T-cell (primary cell): ENCODE measurements at regions not wholly inside any gene's neighbourhood (a gene's known extent, or its start where the extent isn't known, plus 50 kb on each side); places are given as distances from the start of the nearest gene placed in this dataset.

Source experiments
- ATAC-seq, 4 experiments: fragments of 200-7000 bp in 3 of 4; fragments of 150-1000 bp in 1 of 4; cut with Tn5 transposase; replicated peaks in 1 of 4; 1 replicate in 3 of 4; 2 replicates in 1 of 4; pipeline ENCODE4 v1.10.0; 2021; ENCODE audit warnings: moderate library complexity in 3 of 4, mild to moderate bottlenecking in 2 of 4, moderate number of reproducible peaks in 1 of 4
- CTCF ChIA-PET, 2 donors: fragments of 300-600 bp; sonication (Branson Sonifier 250); formaldehyde crosslinking; loops; one replicate each; lab custom pipeline; 2022; ENCODE audit warnings: antibody characterized with exemption in 2 of 2; lab: Charles Lee
- POLR2A ChIA-PET, 2 donors: fragments of 300-600 bp; sonication (Branson Sonifier 250); formaldehyde crosslinking; loops; one replicate each; lab custom pipeline; 2022; ENCODE audit warnings: antibody characterized with exemption in 2 of 2; lab: Charles Lee
- DNase-seq, 35 experiments: peaks; one replicate each; pipeline versions ENCODE4 v3.0.0 to v3.0.0-alpha.2; 2013 to 2023
- H3K27ac ChIP-seq: one replicate; pipeline ENCODE4 v1.5.1; 2013; ENCODE audit warnings: low read length
- H3K27me3 ChIP-seq, 2 experiments: replicated peaks in 1 of 2; 1 replicate in 1 of 2; 2 replicates in 1 of 2; pipeline versions ENCODE4 v1.6.1 to v1.7.0; 2013; ENCODE audit warnings: low read length in 1 of 2, mixed read lengths in 1 of 2; ENCODE audit not compliant: control insufficient read depth in 2 of 2, insufficient read depth in 2 of 2; ENCODE audit errors: extremely low read depth in 1 of 2
- H3K36me3 ChIP-seq, 2 donors: 1 replicate in 1 of 2; 2 replicates in 1 of 2; pipeline versions ENCODE4 v1.6.1 to v1.7.0; 2013; ENCODE audit warnings: low read length in 1 of 2; ENCODE audit not compliant: control insufficient read depth in 2 of 2, insufficient read depth in 1 of 2; ENCODE audit errors: extremely low read depth in 1 of 2
- H3K4me1 ChIP-seq, 2 experiments: 1 replicate in 1 of 2; 2 replicates in 1 of 2; pipeline versions ENCODE4 v1.6.1 to v1.7.0; 2013; ENCODE audit warnings: low read length in 2 of 2, mixed read lengths in 1 of 2; ENCODE audit not compliant: insufficient read depth in 2 of 2, control insufficient read depth in 1 of 2; ENCODE audit errors: extremely low read depth in 1 of 2
- H3K4me3 ChIP-seq, 2 donors: 1 replicate in 1 of 2; 2 replicates in 1 of 2; pipeline versions ENCODE4 v1.5.1 to v1.7.0; 2013; ENCODE audit warnings: mild to moderate bottlenecking in 2 of 2, low read length in 1 of 2, moderate library complexity in 1 of 2; ENCODE audit not compliant: control insufficient read depth in 1 of 2; ENCODE audit errors: extremely low read depth in 1 of 2
- H3K9me3 ChIP-seq: 2 replicates; pipeline ENCODE4 v1.7.0; 2013
- H3K27ac Mint-ChIP-seq, 2 donors: one replicate each; pipeline ENCODE4 v1.8.0; 2020 to 2021; ENCODE audit warnings: mild to moderate bottlenecking in 2 of 2, mixed read lengths in 2 of 2
- H3K27me3 Mint-ChIP-seq, 2 donors: one replicate each; pipeline ENCODE4 v1.8.0; 2021 to 2022; ENCODE audit warnings: mixed read lengths in 2 of 2
- H3K36me3 Mint-ChIP-seq: one replicate; pipeline ENCODE4 v1.8.0; 2021; ENCODE audit warnings: mixed read lengths
- H3K4me1 Mint-ChIP-seq, 3 donors: one replicate each; pipeline ENCODE4 v1.8.0; 2020 to 2022; ENCODE audit warnings: mixed read lengths in 3 of 3, mild to moderate bottlenecking in 1 of 3
- H3K4me3 Mint-ChIP-seq, 3 donors: one replicate each; pipeline ENCODE4 v1.8.0; 2020 to 2022; ENCODE audit warnings: mild to moderate bottlenecking in 3 of 3, mixed read lengths in 3 of 3, moderate library complexity in 3 of 3
- H3K9me3 Mint-ChIP-seq, 3 donors: one replicate each; pipeline ENCODE4 v1.8.0; 2020 to 2022; ENCODE audit warnings: mixed read lengths in 3 of 3
- WGBS: methylation state at CpG from one replicate; pipeline ENCODE4 v1.1.5; 2013; ENCODE audit warnings: missing lambda C conversion rate; ENCODE audit not compliant: insufficient coverage; 5-methylcytosine and 5-hydroxymethylcytosine counted together

GRCh38 chr18:71850602-71851001 is 693.5 kb downstream of the CBLN2 start:
- Mint-ChIP-seq H3K36me3 (no peaks in the 10 kb centered on the region), H3K9me3 (peaks cover 6 to 41% (median 16%) of the 10 kb centered on the region in 3 donors), H3K4me3 (no peak overlapping the region), H3K27ac (no peak overlapping the region), H3K27me3 (no peaks in the 10 kb centered on the region), H3K4me1 (no peaks in the 10 kb centered on the region)
- POLR2A ChIA-PET = no interaction called here
- no peak for DNase-seq
- CTCF ChIA-PET = no interaction called here
- no peaks in the 10 kb centered on the region for H3K27me3 ChIP-seq
- no peak overlapping the region for H3K4me3 ChIP-seq
- WGBS = 89% methylated on average over 1 of the region's 1 CpG
- H3K36me3 ChIP-seq = no peaks in the 10 kb centered on the region
- no peak for ATAC-seq
- no peak overlapping the region for H3K27ac ChIP-seq
- no peaks in the 10 kb centered on the region for H3K4me1 ChIP-seq
- H3K9me3 ChIP-seq = no peaks in the 10 kb centered on the region

DNA sequence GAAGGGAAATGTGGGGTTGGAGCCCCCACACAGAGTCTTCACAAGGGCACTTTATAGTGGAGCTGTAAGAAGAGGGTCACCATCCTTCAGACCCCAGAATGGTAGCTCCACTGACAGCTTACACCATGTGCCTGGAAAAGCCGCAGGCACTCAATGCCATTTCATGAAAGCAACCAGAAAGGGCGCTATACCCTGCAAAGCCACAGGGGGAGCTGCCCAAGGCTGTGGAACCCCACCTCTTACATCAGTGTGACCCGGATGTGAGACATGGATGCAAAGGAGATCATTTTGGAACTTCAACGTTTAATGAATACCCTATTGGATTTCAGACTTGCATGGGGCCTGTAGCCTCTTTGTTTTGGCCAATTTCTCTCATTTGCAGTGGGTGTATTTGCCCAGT is 694.7 kb downstream of the CBLN2 start:
- DNase-seq (no peak), ATAC-seq (no peak)
- peaks cover 6 to 38% (median 14%) of the 10 kb centered on the region in 3 donors for H3K9me3 Mint-ChIP-seq
- ChIA-PET CTCF (no interaction called here), POLR2A (no interaction called here)
- H3K27ac Mint-ChIP-seq = no peak overlapping the region
- Histone ChIP-seq H3K27ac (no peak overlapping the region), H3K4me3 (no peak overlapping the region), H3K4me1 (no peaks in the 10 kb centered on the region), H3K36me3 (no peaks in the 10 kb centered on the region), H3K9me3 (no peaks in the 10 kb centered on the region), H3K27me3 (no peaks in the 10 kb centered on the region)
- H3K36me3 Mint-ChIP-seq = no peaks in the 10 kb centered on the region
- H3K27me3 Mint-ChIP-seq = no peaks in the 10 kb centered on the region
- H3K4me3 Mint-ChIP-seq = no peak overlapping the region
- no peaks in the 10 kb centered on the region for H3K4me1 Mint-ChIP-seq
- 80% methylated on average over 1 of the region's 4 CpGs for WGBS

DNA sequence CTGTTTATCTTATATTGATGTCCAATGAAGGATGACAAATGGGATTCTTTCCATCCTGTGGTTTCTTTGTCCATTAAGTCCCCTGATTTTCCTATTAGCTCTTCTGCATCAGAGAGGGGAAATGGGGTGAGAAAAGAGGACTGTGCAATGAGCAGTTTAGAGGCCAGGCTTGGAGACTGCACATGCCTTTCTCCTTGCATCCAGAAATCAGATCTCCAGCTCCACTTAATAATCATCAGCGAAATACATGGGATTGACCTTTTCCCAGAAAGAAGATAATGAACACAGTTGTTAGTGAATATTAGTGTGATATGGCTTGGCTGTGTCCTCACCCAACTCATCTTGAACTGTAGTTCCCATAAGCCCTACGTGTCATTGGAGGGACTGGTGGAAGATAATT is 697.4 kb downstream of the CBLN2 start:
- no peak overlapping the region for H3K27ac ChIP-seq
- Mint-ChIP-seq H3K4me3 (no peak overlapping the region), H3K27ac (no peak overlapping the region), H3K27me3 (no peaks in the 10 kb centered on the region), H3K4me1 (no peaks in the 10 kb centered on the region), H3K36me3 (no peaks in the 10 kb centered on the region), H3K9me3 (peaks cover 6 to 33% (median 10%) of the 10 kb centered on the region in 3 donors)
- no peaks in the 10 kb centered on the region for H3K9me3 ChIP-seq
- H3K4me1 ChIP-seq = no peaks in the 10 kb centered on the region
- H3K36me3 ChIP-seq = no peaks in the 10 kb centered on the region
- no peak overlapping the region for H3K4me3 ChIP-seq
- no CpG with 5 or more reads among the region's 2 CpGs for WGBS
- DNase-seq = no peak
- no peaks in the 10 kb centered on the region for H3K27me3 ChIP-seq
- POLR2A ChIA-PET = no interaction called here
- ATAC-seq = no peak
- CTCF ChIA-PET = no interaction called here

GRCh38 chr18:71844814-71845213 is 699.3 kb downstream of the CBLN2 start:
- Mint-ChIP-seq H3K4me3 (no peak overlapping the region), H3K27ac (no peak overlapping the region), H3K36me3 (no peaks in the 10 kb centered on the region), H3K9me3 (peaks cover 6 to 18% (median 9%) of the 10 kb centered on the region in 3 donors), H3K4me1 (no peaks in the 10 kb centered on the region), H3K27me3 (no peaks in the 10 kb centered on the region)
- H3K27me3 ChIP-seq = no peaks in the 10 kb centered on the region
- no peak overlapping the region for H3K27ac ChIP-seq
- ChIA-PET CTCF (no interaction called here), POLR2A (no interaction called here)
- ATAC-seq (no peak), DNase-seq (no peak)
- no CpG with 5 or more reads among the region's 5 CpGs for WGBS
- no peak overlapping the region for H3K4me3 ChIP-seq
- H3K9me3 ChIP-seq = no peaks in the 10 kb centered on the region
- no peaks in the 10 kb centered on the region for H3K4me1 ChIP-seq
- no peaks in the 10 kb centered on the region for H3K36me3 ChIP-seq

- ATAC-seq (no peak), DNase-seq (no peak)
- H3K27ac ChIP-seq = no peak overlapping the region
- H3K4me1 Mint-ChIP-seq = no peaks in the 10 kb centered on the region
- CTCF ChIA-PET = no interaction called here
- no peak overlapping the region for H3K4me3 Mint-ChIP-seq
- H3K36me3 Mint-ChIP-seq = no peaks in the 10 kb centered on the region
- H3K4me3 ChIP-seq = no peak overlapping the region
- 85% methylated on average over 4 of the region's 5 CpGs for WGBS
- POLR2A ChIA-PET = interaction anchor here in 1 of 2 donors (0.6 kb wide), 1 partner anchor 1120 kb away, joined by 3 read pairs; no protein-coding TSS in a partner anchor
- H3K9me3 ChIP-seq = no peaks in the 10 kb centered on the region
- no peaks in the 10 kb centered on the region for H3K27me3 Mint-ChIP-seq
- no peak overlapping the region for H3K27ac Mint-ChIP-seq
- peaks cover 0 to 9% (median 5%) of the 10 kb centered on the region in 3 donors for H3K9me3 Mint-ChIP-seq
- no peaks in the 10 kb centered on the region for H3K36me3 ChIP-seq
- no peaks in the 10 kb centered on the region for H3K27me3 ChIP-seq
- H3K4me1 ChIP-seq = no peaks in the 10 kb centered on the region
These were observed 701.5 kb downstream of the CBLN2 start for GRCh38 chr18:71842666-71843065.

DNA sequence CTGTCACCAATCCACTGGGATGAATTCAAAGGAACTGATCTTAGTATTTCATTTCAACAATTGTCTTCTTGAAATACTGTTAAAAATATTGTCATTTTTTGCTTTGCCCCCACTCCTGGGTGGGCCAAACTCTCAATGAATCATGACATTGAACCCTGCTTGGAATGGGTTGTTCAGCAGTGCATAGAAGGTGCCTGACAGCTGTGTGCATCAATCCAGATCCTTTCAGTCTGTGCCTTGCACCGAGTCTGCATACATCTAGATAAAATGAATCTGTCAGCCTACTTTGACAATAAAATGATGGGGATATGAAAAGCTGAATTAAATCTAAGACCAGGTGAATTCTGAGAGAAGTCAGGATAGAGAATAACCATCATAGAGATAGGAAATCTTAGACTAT is 706.6 kb downstream of the CBLN2 start:
- Mint-ChIP-seq H3K4me3 (no peak overlapping the region), H3K36me3 (no peaks in the 10 kb centered on the region), H3K27ac (no peak overlapping the region), H3K27me3 (no peaks in the 10 kb centered on the region), H3K9me3 (peaks cover 0 to 5% (median 3%) of the 10 kb centered on the region in 3 donors), H3K4me1 (no peaks in the 10 kb centered on the region)
- H3K36me3 ChIP-seq = no peaks in the 10 kb centered on the region
- no CpG with 5 or more reads among the region's 1 CpG for WGBS
- no peaks in the 10 kb centered on the region for H3K4me1 ChIP-seq
- ChIA-PET CTCF (no interaction called here), POLR2A (no interaction called here)
- ATAC-seq = no peak
- H3K4me3 ChIP-seq = no peak overlapping the region
- no peak for DNase-seq
- no peaks in the 10 kb centered on the region for H3K27me3 ChIP-seq
- H3K27ac ChIP-seq = no peak overlapping the region
- H3K9me3 ChIP-seq = no peaks in the 10 kb centered on the region
